ENCODE measurements at regions not wholly inside any gene's neighbourhood (a gene's known extent, or its start where the extent isn't known, plus 50 kb on each side); places are given as distances from the start of the nearest gene placed in this dataset.
"Not testable (repeated sequence)": the region's sequence is repeated elsewhere in the genome, so short reads cannot be mapped to it uniquely, and the experiment has no call there.

- DNase-seq (ENCODE audit: low read depth) = no peak
Observed at GRCh38 chr5:74402553-74402952, 238.0 kb downstream of the ENC1 start.

DNA sequence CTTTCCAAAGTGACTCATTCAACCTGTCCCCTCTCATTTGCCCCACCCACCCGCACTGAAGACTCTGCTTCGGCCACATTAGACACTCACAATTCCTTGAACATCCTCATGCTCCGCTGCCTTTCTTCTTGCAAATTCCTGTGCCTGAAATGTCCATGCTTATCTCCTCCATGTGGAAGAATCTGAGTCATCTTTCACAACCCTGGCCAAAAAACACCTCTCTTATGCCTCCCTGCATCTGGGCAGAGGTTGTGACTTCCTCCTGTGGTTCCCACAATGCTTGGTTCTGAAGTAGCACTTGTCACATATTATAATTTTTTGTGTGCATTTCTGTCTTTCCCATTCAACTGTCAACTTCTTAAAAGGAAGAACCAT lies 238.6 kb downstream of the ENC1 start:
- DNase-seq (ENCODE audit: low read depth) = no peak

DNA sequence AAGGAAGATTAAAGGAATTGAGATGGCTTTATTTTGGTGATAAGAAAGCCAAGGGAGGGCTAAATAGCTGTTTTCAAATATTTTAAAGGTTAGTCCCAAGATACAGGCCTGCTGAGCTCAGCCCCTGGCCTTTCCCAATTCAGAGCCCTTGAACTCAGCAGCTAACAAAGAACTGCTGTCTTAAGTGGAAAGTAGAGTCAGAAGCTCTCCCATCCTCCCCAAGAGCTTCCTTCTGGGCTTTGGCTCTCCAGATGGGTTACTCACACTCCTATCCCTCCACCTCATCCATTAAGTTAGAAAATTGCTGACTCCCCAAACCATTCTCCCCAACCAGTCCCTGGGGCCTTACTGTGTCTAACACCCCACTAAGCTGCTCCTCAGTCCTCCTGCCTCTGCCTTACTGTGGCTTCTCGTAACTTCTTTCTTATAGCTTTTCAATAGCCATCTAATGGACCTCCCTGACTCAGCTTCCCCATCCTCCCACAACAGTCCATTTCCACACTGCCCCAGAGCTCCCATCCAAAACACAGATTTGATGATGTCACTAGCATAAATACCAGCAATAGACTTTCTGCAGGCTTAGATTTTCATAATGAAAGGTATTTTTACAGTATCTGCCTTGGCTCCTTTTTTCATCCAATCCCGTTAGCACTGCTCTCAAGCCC lies 239.1 kb downstream of the ENC1 start:
- no peak for DNase-seq (ENCODE audit: low read depth)

DNA sequence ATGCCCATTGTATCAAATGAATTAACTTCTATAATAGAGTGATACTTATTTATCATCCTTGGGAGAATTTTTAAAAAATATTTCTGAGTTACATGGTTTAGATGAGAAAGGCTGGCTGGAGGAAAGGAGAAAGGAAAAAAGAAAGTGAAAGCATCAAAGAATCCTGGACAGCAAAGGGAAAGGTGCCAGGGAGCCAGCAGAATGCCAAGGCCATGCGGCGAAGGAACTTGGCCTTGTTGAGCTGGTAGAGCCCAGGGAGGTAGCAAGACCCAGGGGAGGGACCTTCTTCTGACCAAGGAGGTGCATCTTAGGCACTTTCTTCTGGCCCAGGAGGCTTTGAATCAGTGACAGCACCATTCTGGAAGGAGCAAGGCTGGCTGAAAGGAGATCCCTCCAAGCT lies 240.5 kb downstream of the ENC1 start:
- DNase-seq (ENCODE audit: low read depth) = no peak

DNA sequence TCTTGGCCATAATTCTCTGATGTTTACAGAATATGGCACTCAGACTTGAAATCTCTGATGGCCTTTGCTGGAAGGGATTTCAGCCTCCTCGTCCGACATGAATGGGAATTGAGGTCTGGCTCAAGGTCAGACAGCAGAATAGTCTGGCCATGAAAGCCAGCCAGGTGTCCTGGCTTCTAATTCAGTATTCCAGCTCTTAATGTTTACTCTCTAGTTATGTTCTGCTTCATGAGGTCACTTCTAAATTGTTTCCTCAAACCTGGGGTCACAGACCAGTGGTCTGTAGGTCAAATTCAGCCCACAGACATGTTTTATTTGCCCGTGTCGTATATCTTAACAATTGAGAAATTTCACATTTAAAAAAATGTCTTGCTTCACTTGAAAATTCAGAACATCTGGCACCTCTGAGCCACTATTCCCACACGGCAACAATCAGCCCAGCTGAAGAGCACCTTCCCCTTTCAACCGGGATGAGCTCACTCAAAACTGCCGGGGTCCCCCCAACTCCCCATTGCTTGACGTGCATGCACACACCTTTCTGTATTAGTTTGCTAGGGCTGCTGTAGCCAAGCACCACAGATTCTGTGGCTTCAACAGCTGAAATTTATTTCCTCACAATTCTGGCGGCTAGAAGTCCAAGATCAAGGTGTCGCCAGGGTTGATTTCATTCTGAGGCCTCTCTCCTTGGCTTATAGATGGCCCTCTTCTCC lies 243.5 kb downstream of the ENC1 start:
- no peak for DNase-seq (ENCODE audit: low read depth)

DNA sequence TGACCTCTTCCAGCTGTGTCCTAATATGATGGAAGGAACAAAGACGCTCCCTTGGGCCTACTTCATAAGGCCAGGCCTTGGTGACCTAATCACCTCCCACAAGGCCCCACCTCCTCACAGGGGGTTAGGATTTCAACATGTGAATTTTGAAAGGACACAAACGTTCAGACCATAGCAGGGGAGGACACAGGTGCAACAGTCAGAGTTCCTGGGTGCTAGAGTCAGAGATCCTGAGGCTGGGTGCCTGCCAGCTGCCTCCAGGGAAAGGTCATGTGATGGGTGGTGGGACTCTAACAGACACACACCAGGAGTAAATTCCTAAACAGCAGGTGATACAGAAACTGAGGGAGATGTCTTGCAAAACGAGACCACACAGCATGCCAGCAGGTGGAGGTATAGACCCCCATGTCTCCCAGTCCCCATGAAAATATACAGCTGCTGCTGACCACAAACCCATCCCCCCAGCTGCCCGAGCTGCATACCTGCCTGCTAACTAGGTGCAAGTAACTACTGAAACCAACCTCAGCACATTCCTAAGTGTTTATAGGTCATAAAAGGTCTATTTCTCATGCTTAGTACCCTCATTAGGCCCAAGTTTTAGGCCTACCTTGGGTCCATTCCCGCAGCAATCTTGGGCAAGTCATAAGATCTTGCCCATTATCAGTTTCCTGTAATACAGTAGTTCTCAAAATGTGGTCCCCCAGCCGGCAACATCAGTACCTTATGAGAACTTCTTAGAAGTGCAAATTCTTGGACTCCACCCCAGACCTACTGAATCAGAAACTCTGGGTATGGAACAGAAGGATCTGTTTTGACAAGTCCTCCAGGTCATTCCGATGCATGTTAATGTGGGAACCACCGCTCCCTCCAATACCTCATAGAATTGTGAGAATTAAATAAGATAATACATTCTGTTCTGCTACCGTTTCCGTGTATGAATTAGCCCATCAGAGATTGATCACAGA lies 245.3 kb downstream of the ENC1 start:
- DNase-seq (ENCODE audit: low read depth) = no peak

GRCh38 chr5:74394528-74394915 lies 246.0 kb downstream of the ENC1 start:
- DNase-seq (ENCODE audit: low read depth) = no peak

DNA sequence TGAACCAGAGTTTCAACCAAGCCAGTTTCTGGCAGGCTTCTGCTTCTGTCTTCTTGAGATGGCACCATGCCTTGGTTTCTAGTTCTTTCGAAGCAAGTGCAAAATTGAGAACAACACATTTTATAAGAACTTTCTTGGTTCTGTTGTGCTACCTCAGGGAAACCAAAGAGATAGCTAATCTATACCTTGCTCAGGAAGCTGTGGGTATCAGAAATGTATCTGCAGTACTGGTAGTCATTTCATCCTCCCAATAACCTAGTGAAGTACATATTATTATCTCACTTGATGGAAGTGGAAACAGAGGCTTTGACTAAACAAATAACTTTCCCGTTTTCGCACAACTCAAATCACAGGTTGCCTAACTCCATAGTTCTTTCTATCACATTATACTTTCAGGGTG lies 246.6 kb downstream of the ENC1 start:
- DNase-seq (ENCODE audit: low read depth) = no peak

- DNase-seq (ENCODE audit: low read depth) = no peak
Observed at GRCh38 chr5:74392711-74393351, 247.7 kb downstream of the ENC1 start.

GRCh38 chr5:74391410-74391809 lies 249.1 kb downstream of the ENC1 start:
- DNase-seq (ENCODE audit: low read depth) = no peak

DNA sequence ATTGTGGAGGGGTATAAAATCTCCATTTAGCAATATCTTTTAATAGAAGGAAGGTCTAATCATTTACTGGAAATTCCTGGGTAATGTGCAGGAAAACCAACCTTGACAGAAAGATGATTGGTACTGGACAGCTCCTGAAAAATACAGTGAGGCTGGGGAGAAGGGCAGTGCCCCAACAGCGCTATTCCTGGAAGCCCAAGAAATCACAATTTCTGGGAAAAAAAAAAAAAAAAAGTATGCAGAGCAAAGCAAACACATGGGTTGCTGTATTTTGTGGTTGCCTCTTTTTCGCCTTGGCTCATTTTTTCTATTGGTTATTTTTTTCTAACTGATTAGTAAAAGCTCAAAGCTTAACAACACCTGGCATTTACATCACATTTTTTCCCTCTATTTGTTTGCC lies 249.7 kb downstream of the ENC1 start:
- DNase-seq (ENCODE audit: low read depth) = no peak

GRCh38 chr5:74390306-74390637 lies 250.3 kb downstream of the ENC1 start:
- no peak for DNase-seq (ENCODE audit: low read depth)

- DNase-seq (ENCODE audit: low read depth) = no peak
Observed at GRCh38 chr5:74389531-74390305, 250.8 kb downstream of the ENC1 start.

DNA sequence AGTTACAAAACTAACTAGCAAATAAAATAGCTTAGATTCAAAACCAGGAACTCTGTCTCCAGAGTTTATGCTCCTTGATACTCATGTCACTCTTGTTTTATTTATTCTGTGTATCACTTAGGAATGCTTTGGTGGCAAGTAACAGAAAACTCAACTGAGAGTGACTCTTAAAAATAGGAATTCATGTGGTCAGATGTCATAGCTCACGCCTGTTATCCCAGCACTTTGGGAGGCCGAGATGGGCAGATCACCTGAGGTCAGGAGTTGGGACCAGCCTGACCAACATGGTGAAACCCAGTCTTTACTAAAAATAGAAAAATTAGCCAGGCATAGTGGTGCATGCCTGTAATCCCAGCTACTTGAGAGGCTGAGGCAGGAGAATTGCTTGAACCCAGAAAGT lies 252.1 kb downstream of the ENC1 start:
- not testable (repeated sequence) for DNase-seq (ENCODE audit: low read depth)

DNA sequence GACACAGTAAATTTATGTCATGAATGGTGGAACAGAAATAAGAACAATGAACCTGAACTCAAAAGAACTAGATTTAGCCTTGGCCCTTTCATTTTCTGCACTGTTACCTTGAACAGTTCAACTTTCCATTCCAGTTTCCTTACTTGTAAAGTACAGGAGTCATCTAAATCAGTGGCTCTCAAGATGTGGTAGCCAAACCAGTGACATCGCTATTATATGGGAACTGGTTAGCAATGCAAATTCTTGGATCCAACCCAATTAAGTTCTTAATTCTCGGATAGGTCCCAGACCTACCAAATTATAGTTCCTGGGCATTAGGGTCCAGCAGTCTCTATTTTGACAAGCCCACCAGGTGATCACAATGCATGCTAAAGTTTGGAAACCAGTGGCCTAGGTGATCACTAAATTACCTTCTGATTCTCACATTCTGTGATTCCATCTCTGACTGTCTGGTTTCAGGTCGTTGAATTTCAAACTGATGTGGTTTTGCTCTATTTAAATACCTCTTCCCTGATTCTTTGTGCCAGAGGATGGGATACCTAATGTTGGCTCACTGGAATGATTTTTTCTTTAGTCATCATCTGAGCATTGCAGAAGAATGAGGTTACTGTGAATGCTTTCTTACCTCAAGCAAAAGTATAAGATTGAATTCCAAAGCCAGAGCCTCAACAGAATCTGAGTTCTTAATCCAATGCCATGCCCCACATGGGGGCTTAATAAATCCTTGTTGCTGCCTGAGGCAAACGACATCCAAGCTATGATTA lies 253.8 kb downstream of the ENC1 start:
- no peak for DNase-seq (ENCODE audit: low read depth)

DNA sequence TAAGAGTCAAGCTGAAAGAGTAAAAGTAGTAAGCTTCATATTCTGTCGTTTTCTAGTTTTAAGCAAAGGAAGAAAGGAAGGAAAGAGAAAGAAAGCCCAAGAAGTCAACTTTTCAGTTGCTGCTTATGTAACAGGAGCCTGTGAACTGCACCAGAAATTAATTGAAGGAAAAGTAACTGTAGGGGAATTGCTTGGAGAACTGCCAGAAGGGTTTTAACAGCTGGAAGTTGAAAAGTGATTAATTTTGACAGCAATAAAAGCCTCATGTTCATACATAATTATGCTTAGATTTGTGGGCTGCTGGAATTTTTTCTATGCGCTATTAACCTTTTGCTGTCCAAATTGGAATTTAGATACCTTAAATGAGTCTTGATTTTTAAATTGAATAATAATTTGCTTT lies 255.7 kb downstream of the ENC1 start:
- DNase-seq (ENCODE audit: low read depth) = no peak

- DNase-seq (ENCODE audit: low read depth) = no peak
Observed at GRCh38 chr5:74382987-74383593, 257.4 kb downstream of the ENC1 start.

DNA sequence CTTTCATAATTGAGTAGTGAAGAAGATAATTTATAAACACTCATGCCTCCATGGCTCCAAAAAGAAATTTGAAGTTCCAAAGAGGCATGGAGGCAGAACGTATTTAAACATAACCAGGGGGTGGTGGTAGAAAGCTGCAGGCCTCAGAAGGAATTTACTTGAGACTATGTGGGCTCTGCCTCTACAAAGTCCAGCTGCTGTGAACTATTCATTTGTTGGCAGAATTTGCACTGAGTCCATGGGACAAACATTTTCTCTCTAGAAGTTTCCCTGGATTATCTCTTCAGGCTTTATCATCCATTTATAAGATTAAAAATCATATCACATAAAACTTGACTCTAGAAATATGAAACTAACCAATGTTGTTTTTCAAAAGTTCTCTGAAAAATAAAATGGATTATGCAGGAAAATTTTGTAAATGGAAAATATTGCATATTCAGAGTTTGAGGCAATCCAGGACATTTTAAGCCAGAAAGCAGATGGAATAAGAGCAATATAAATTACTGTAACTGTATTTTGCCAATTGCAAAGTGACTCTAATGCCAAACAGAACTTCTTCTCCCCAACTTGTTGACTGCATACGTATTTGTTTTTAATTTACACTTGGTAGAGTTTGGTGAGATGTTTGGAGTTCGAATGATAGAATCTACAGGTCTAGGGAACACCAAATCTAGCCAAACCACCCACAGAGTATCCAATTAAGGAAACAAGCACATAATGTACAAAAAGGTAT lies 258.2 kb downstream of the ENC1 start:
- DNase-seq (ENCODE audit: low read depth) = no peak

- DNase-seq (ENCODE audit: low read depth) = no peak
Observed at GRCh38 chr5:74380193-74380592, 260.3 kb downstream of the ENC1 start.

- DNase-seq (ENCODE audit: low read depth) = no peak
Observed at GRCh38 chr5:74378464-74378863, 262.1 kb downstream of the ENC1 start.
